Nephron (organoid): ENCODE measurements at regions not wholly inside any gene's neighbourhood (a gene's known extent, or its start where the extent isn't known, plus 50 kb on each side); places are given as distances from the start of the nearest gene placed in this dataset.

Experiments
- H3K27ac Mint-ChIP-seq, 3 experiments: 2 replicates each; pipeline ENCODE4 v1.8.0; 2020; ENCODE audit warnings: mixed read lengths in 3 of 3, mild to moderate bottlenecking in 2 of 3, moderate library complexity in 1 of 3
- H3K27me3 Mint-ChIP-seq: 2 replicates; pipeline ENCODE4 v1.8.0; 2021; ENCODE audit warnings: low read depth, mild to moderate bottlenecking, moderate library complexity, mixed read lengths
- H3K36me3 Mint-ChIP-seq: 2 replicates; pipeline ENCODE4 v1.8.0; 2020; ENCODE audit warnings: low read depth, mixed read lengths
- H3K4me1 Mint-ChIP-seq: 2 replicates; pipeline ENCODE4 v1.8.0; 2020; ENCODE audit warnings: mixed read lengths
- H3K4me3 Mint-ChIP-seq, 3 experiments: 2 replicates each; pipeline ENCODE4 v1.8.0; 2020; ENCODE audit warnings: mild to moderate bottlenecking in 3 of 3, mixed read lengths in 3 of 3, moderate library complexity in 2 of 3
- H3K9me3 Mint-ChIP-seq: 2 replicates; pipeline ENCODE4 v1.8.0; 2020; ENCODE audit warnings: mixed read lengths
- CTCF ChIP-seq, 3 experiments: fragments of 200-600 bp; sonication (generic); IDR thresholded peaks; one replicate each; pipeline ENCODE4 v1.5.0; 2021; ENCODE audit warnings: antibody characterized with exemption in 3 of 3; ENCODE audit not compliant: unreplicated experiment in 3 of 3

GRCh38 chr2:76256458-76257088, 545.9 kb upstream of the GCFC2 start:
- Mint-ChIP-seq H3K27ac (no peak overlapping the region), H3K4me3 (no peak overlapping the region), H3K4me1 (no peaks in the 10 kb centered on the region), H3K36me3 (no peaks in the 10 kb centered on the region), H3K9me3 (no peaks in the 10 kb centered on the region), H3K27me3 (no peaks in the 10 kb centered on the region)
- no peak for TF ChIP-seq CTCF (IDR thresholded peaks at IDR 0.05; ENCODE audit: unreplicated experiment in 3 of 3)

GRCh38 chr2:76252704-76253103, 542.0 kb upstream of the GCFC2 start:
- no peaks in the 10 kb centered on the region for H3K27me3 Mint-ChIP-seq
- no peak overlapping the region for H3K4me3 Mint-ChIP-seq
- no peak overlapping the region for H3K27ac Mint-ChIP-seq
- H3K9me3 Mint-ChIP-seq: no peaks in the 10 kb centered on the region
- no peaks in the 10 kb centered on the region for H3K36me3 Mint-ChIP-seq
- TF ChIP-seq CTCF (IDR thresholded peaks at IDR 0.05; ENCODE audit: unreplicated experiment in 3 of 3): no peak
- no peaks in the 10 kb centered on the region for H3K4me1 Mint-ChIP-seq

GRCh38 chr2:76251342-76251741, 540.6 kb upstream of the GCFC2 start:
- Mint-ChIP-seq H3K4me1 (no peaks in the 10 kb centered on the region), H3K36me3 (no peaks in the 10 kb centered on the region), H3K9me3 (no peaks in the 10 kb centered on the region), H3K27me3 (no peaks in the 10 kb centered on the region), H3K27ac (no peak overlapping the region), H3K4me3 (no peak overlapping the region)
- TF ChIP-seq CTCF (IDR thresholded peaks at IDR 0.05; ENCODE audit: unreplicated experiment in 3 of 3): no peak

- H3K27ac Mint-ChIP-seq: no peak overlapping the region
- no peaks in the 10 kb centered on the region for H3K4me1 Mint-ChIP-seq
- no peaks in the 10 kb centered on the region for H3K27me3 Mint-ChIP-seq
- H3K36me3 Mint-ChIP-seq: no peaks in the 10 kb centered on the region
- peaks cover 4% of the 10 kb centered on the region for H3K9me3 Mint-ChIP-seq
- TF ChIP-seq CTCF (IDR thresholded peaks at IDR 0.05; ENCODE audit: unreplicated experiment in 3 of 3): no peak
- no peak overlapping the region for H3K4me3 Mint-ChIP-seq
These were observed 536.3 kb upstream of the GCFC2 start for GRCh38 chr2:76247006-76247405.

- TF ChIP-seq CTCF (IDR thresholded peaks at IDR 0.05; ENCODE audit: unreplicated experiment in 3 of 3): no peak
- no peaks in the 10 kb centered on the region for H3K9me3 Mint-ChIP-seq
- H3K27me3 Mint-ChIP-seq: no peaks in the 10 kb centered on the region
- no peaks in the 10 kb centered on the region for H3K4me1 Mint-ChIP-seq
- no peak overlapping the region for H3K27ac Mint-ChIP-seq
- H3K4me3 Mint-ChIP-seq: no peak overlapping the region
- no peaks in the 10 kb centered on the region for H3K36me3 Mint-ChIP-seq
These were observed 501.6 kb upstream of the GCFC2 start for GRCh38 chr2:76211991-76212985.
